HG03521 (cell line): ENCODE measurements at regions not wholly inside any gene's neighbourhood (a gene's known extent, or its start where the extent isn't known, plus 50 kb on each side); places are given as distances from the start of the nearest gene placed in this dataset.

Source experiments
- ATAC-seq: cut with Tn5 transposase; IDR thresholded peaks from one replicate; pipeline ENCODE4 v1.9.1; 2021; ENCODE audit warnings: mild to moderate bottlenecking, moderate library complexity; ENCODE audit not compliant: unreplicated experiment

- ATAC-seq, result no peak
These were observed 588.2 kb downstream of the INHBA start for GRCh38 chr7:41114691-41115090.

- ATAC-seq, result no peak
These were observed 588.8 kb downstream of the INHBA start for GRCh38 chr7:41114131-41114530.

GRCh38 chr7:41113719-41114118 is 589.2 kb downstream of the INHBA start:
- ATAC-seq, result no peak

GRCh38 chr7:41110186-41110585 is 592.7 kb downstream of the INHBA start:
- no peak for ATAC-seq

- no peak for ATAC-seq
These were observed 594.1 kb downstream of the INHBA start for GRCh38 chr7:41108821-41109220.

GRCh38 chr7:41107938-41108448 is 594.9 kb downstream of the INHBA start:
- no peak for ATAC-seq

GRCh38 chr7:41107330-41107937 is 595.5 kb downstream of the INHBA start:
- no peak for ATAC-seq

GRCh38 chr7:41104631-41105030 is 598.3 kb downstream of the INHBA start:
- no peak for ATAC-seq

GRCh38 chr7:41103331-41103730 is 599.6 kb downstream of the INHBA start:
- ATAC-seq, result no peak

GRCh38 chr7:41098846-41099245 is 604.0 kb downstream of the INHBA start:
- ATAC-seq, result no peak

- no peak for ATAC-seq
These were observed 604.5 kb downstream of the INHBA start for GRCh38 chr7:41098402-41098801.

- ATAC-seq, result no peak
These were observed 605.4 kb downstream of the INHBA start for GRCh38 chr7:41097501-41097900.

- ATAC-seq, result no peak
These were observed 606.0 kb downstream of the INHBA start for GRCh38 chr7:41096917-41097316.

- no peak for ATAC-seq
These were observed 609.7 kb downstream of the INHBA start for GRCh38 chr7:41093141-41093540.

GRCh38 chr7:41085244-41085643 is 617.6 kb downstream of the INHBA start:
- no peak for ATAC-seq

GRCh38 chr7:41084381-41084780 is 618.5 kb downstream of the INHBA start:
- no peak for ATAC-seq

- no peak for ATAC-seq
These were observed 633.3 kb downstream of the INHBA start for GRCh38 chr7:41069635-41070034.

- ATAC-seq, result no peak
These were observed 635.3 kb downstream of the INHBA start for GRCh38 chr7:41067576-41067975.

- ATAC-seq, result no peak
These were observed 637.2 kb downstream of the INHBA start for GRCh38 chr7:41065663-41066062.

GRCh38 chr7:41063116-41063515 is 639.8 kb downstream of the INHBA start:
- no peak for ATAC-seq

- no peak for ATAC-seq
These were observed 642.1 kb downstream of the INHBA start for GRCh38 chr7:41060796-41061195.

GRCh38 chr7:41059796-41060195 is 643.1 kb downstream of the INHBA start:
- no peak for ATAC-seq
